Activated CD4-positive, alpha-beta T cell treated with anti-CD3 and anti-CD28 coated beads for 36 hours (primary cell): ENCODE measurements at regions not wholly inside any gene's neighbourhood (a gene's known extent, or its start where the extent isn't known, plus 50 kb on each side); places are given as distances from the start of the nearest gene placed in this dataset.

Experiments used
- ATAC-seq: fragments of 200-7000 bp; cut with Tn5 transposase; one replicate; pipeline ENCODE4 v1.10.0; 2021; ENCODE audit warnings: mild to moderate bottlenecking, moderate library complexity
- CTCF ChIA-PET: fragments of 350-600 bp; sonication (Branson Sonifier 250); formaldehyde crosslinking; loops from one replicate; lab custom pipeline; 2021; ENCODE audit warnings: antibody characterized with exemption; lab: Charles Lee
- POLR2A ChIA-PET: fragments of 350-600 bp; sonication (Branson Sonifier 250); formaldehyde crosslinking; loops from one replicate; lab custom pipeline; 2021; ENCODE audit warnings: antibody characterized with exemption, inconsistent platforms; lab: Charles Lee
- DNase-seq: peaks from one replicate; pipeline ENCODE4 v3.0.0-alpha.2; 2020
- H3K27ac Mint-ChIP-seq: one replicate; pipeline ENCODE4 v1.8.0; 2021; ENCODE audit warnings: mixed read lengths
- H3K27me3 Mint-ChIP-seq: one replicate; pipeline ENCODE4 v1.8.0; 2021; ENCODE audit warnings: mixed read lengths
- H3K36me3 Mint-ChIP-seq: one replicate; pipeline ENCODE4 v1.8.0; 2021; ENCODE audit warnings: low read depth, mixed read lengths
- H3K4me1 Mint-ChIP-seq: one replicate; pipeline ENCODE4 v1.8.0; 2021; ENCODE audit warnings: mixed read lengths
- H3K4me3 Mint-ChIP-seq: one replicate; pipeline ENCODE4 v1.8.0; 2021; ENCODE audit warnings: mild to moderate bottlenecking, moderate library complexity, mixed read lengths
- H3K9me3 Mint-ChIP-seq: one replicate; pipeline ENCODE4 v1.8.0; 2021; ENCODE audit warnings: low read depth, mixed read lengths
- intact Hi-C, 2 experiments: fragments of 100-400 bp; cut with DNase I in 1 of 2; cut with micrococcal nuclease in 1 of 2; formaldehyde crosslinking; loops; one replicate each; pipeline versions ENCODE4 v1.14.2 to v1.15.1; 2022 to 2024; cut with DNase I, micrococcal nuclease

GRCh38 chr3:152779653-152780052 is 55.3 kb upstream of the P2RY1 start:
- H3K27ac Mint-ChIP-seq: no peak overlapping the region
- H3K27me3 Mint-ChIP-seq: no peaks in the 10 kb centered on the region
- ATAC-seq (no peak), DNase-seq (no peak)
- ChIA-PET CTCF (interaction anchor here (0.7 kb wide), 1 partner anchor 1930 kb away, joined by 3 read pairs; no protein-coding TSS in a partner anchor), POLR2A (no interaction called here)
- no peaks in the 10 kb centered on the region for H3K36me3 Mint-ChIP-seq
- intact Hi-C loops: no loop called here
- H3K4me1 Mint-ChIP-seq: no peaks in the 10 kb centered on the region
- no peaks in the 10 kb centered on the region for H3K9me3 Mint-ChIP-seq
- H3K4me3 Mint-ChIP-seq: no peak overlapping the region

GRCh38 chr3:152780553-152780952 is 54.4 kb upstream of the P2RY1 start:
- CTCF ChIA-PET: no interaction called here
- Mint-ChIP-seq H3K27ac (no peak overlapping the region), H3K4me3 (no peak overlapping the region), H3K36me3 (no peaks in the 10 kb centered on the region), H3K27me3 (no peaks in the 10 kb centered on the region), H3K4me1 (no peaks in the 10 kb centered on the region), H3K9me3 (no peaks in the 10 kb centered on the region)
- intact Hi-C loops: no loop called here
- DNase-seq (no peak), ATAC-seq (no peak)
- POLR2A ChIA-PET: no interaction called here

- Mint-ChIP-seq H3K9me3 (peaks cover 6% of the 10 kb centered on the region), H3K4me3 (no peak overlapping the region), H3K27ac (no peak overlapping the region), H3K4me1 (no peaks in the 10 kb centered on the region), H3K36me3 (no peaks in the 10 kb centered on the region), H3K27me3 (no peaks in the 10 kb centered on the region)
- no peak for DNase-seq
- POLR2A ChIA-PET: no interaction called here
- CTCF ChIA-PET: no interaction called here
- ATAC-seq: no peak
- intact Hi-C loops: no loop called here
Observed at GRCh38 chr3:152785051-152785450, 49.9 kb upstream of the P2RY1 start.
